ENCODE measurements at regions not wholly inside any gene's neighbourhood (a gene's known extent, or its start where the extent isn't known, plus 50 kb on each side); places are given as distances from the start of the nearest gene placed in this dataset.

- DNase-seq (ENCODE audit: low read depth in 2 of 2): peak in 1 of 2 donors; percentile 42
- TF ChIP-seq CTCF (IDR thresholded peaks at IDR 0.05; ENCODE audit: low read depth, low read length): no peak
- H3K4me3 ChIP-seq (replicated peaks in 1 of 2; ENCODE audit: low read depth in 2 of 2, low read length in 2 of 2): no peak overlapping the region
These were observed 230.0 kb downstream of the ALDH8A1 start for GRCh38 chr6:134719911-134720310.

DNA sequence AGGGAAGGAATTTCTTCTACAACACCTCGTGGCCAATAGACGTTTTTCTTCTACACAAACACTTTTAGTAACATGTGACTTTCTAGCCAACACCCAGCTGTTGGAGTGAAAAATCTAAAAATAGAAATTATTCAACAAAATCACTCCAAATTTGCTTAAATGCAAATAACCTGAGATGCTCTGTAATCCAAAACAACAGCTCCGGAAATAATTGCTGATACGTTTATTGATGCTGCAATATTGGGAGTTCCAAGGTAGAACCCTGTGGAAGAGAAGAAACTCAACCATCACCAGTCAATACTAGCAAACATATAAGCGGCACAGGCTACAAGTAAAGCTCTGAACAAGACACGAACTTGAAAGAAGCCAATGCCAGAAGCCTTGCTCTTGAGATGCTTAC lies 230.6 kb downstream of the ALDH8A1 start:
- TF ChIP-seq CTCF (IDR thresholded peaks at IDR 0.05; ENCODE audit: low read depth, low read length): no peak
- DNase-seq (ENCODE audit: low read depth in 2 of 2): no peak
- H3K4me3 ChIP-seq (replicated peaks in 1 of 2; ENCODE audit: low read depth in 2 of 2, low read length in 2 of 2): no peak overlapping the region

GRCh38 chr6:134714679-134715078 lies 235.2 kb downstream of the ALDH8A1 start:
- H3K4me3 ChIP-seq (replicated peaks in 1 of 2; ENCODE audit: low read depth in 2 of 2, low read length in 2 of 2): no peak overlapping the region
- no peak for TF ChIP-seq CTCF (IDR thresholded peaks at IDR 0.05; ENCODE audit: low read depth, low read length)
- DNase-seq (ENCODE audit: low read depth in 2 of 2): peak; percentile 68 to 79

DNA sequence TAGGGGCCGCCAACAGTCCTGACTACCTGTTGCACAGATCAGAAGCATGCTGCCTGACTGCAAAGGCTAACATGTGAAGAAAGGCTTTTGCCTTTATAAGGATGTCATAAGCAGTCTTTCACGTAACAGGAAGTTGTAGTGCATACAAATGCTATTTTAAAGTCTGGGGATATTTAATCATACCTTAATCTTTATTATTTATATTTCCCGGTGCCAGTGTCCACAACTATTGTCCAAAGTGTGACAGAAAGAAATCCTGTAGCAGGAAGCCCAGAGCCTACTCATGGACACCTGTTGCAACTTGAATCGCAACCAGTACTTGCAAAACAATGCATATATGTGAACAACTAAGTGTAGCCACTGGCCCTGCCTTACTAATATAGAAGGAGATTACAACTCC lies 235.8 kb downstream of the ALDH8A1 start:
- DNase-seq (ENCODE audit: low read depth in 2 of 2): no peak
- no peak for TF ChIP-seq CTCF (IDR thresholded peaks at IDR 0.05; ENCODE audit: low read depth, low read length)
- no peak overlapping the region for H3K4me3 ChIP-seq (replicated peaks in 1 of 2; ENCODE audit: low read depth in 2 of 2, low read length in 2 of 2)

GRCh38 chr6:134712311-134712710 lies 237.6 kb downstream of the ALDH8A1 start:
- no peak overlapping the region for H3K4me3 ChIP-seq (replicated peaks in 1 of 2; ENCODE audit: low read depth in 2 of 2, low read length in 2 of 2)
- TF ChIP-seq CTCF (IDR thresholded peaks at IDR 0.05; ENCODE audit: low read depth, low read length): no peak
- no peak for DNase-seq (ENCODE audit: low read depth in 2 of 2)

DNA sequence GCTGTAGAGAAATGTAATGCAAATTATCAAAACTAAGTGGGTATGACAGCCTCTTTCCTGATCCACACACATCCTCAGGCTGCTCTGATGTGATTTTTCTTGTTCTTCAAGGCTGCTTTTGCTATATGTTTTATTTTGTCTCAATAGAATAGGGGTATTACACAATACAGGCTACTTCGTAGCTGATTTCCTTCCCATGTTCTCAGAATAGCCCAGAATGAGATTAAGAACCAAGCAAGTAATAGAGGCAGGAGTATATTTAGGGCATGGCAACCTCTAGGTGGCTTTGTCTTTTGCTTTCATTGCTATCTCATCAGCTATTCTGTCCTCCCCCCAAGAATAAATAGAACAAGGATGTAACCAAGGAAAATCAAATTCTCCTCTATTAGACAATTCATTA lies 241.8 kb downstream of the ALDH8A1 start:
- DNase-seq (ENCODE audit: low read depth in 2 of 2): no peak
- TF ChIP-seq CTCF (IDR thresholded peaks at IDR 0.05; ENCODE audit: low read depth, low read length): no peak
- H3K4me3 ChIP-seq (replicated peaks in 1 of 2; ENCODE audit: low read depth in 2 of 2, low read length in 2 of 2): no peak overlapping the region

DNA sequence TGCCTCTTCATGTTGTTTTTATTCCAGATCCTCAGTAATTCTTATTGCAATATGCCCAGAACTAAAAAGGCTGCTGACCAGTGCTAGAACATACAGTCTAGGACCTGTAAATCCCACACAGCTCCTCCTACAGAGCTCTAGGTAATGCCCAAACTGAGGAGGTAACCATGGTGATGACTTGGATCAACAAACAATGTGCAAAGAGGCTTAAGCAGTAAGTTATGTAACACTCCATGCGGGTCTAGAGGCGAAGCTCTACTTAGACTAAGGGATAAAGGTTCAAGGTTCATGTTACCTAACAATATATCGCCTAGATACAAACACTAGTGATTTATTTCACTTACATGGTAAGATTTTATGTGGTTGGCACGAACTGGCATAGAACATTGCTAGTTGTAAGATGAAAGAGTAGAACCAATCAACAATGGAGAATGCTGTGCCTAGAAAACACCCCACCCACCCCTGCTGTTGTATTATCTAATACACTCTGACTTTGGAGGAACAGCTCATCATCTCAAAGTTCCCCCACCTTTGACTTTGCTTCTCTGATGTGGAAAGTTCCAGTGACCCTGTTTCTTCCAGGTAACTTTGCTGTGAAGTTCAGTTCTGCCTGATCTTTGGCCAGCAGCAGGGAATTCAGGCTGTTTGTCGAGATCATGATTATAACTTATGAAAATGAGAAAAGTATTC lies 242.4 kb downstream of the ALDH8A1 start:
- no peak for TF ChIP-seq CTCF (IDR thresholded peaks at IDR 0.05; ENCODE audit: low read depth, low read length)
- H3K4me3 ChIP-seq (replicated peaks in 1 of 2; ENCODE audit: low read depth in 2 of 2, low read length in 2 of 2): no peak overlapping the region
- DNase-seq (ENCODE audit: low read depth in 2 of 2): peak; percentile 55 to 67

All from cardiac fibroblast (primary cell).